ENCODE measurements at regions not wholly inside any gene's neighbourhood (a gene's known extent, or its start where the extent isn't known, plus 50 kb on each side); places are given as distances from the start of the nearest gene placed in this dataset.

DNA sequence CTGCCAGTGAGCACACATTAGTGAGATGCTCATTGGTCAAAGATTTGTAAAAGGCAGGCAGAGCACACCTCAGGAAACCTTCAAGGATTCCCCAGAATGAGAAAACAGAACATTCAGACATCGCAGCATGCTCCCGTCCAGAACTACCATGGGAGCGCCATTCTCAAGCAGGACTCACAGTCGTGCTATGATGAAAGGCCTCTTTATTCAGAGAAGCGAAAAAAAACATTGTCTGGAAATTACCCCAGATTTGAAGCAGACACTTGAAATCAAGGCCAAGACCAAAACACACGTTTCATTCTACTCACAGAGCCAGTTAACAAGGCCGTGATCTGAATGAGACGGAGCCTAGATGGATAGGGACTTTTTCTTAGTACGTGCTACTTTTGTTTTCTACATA, 961.8 kb upstream of the TENM3 start:
- H4K8ac ChIP-seq (ENCODE audit: low read depth in 2 of 2, low read length in 2 of 2), result no peak overlapping the region
- ChIA-PET CTCF (no interaction called here), POLR2A (ENCODE audit: unreplicated experiment) (no interaction called here)
- no TSS peak for BruUV-seq (replicated peaks)
- in situ Hi-C loops (cut with MboI; ENCODE audit: low sequenced_read_pairs), result no loop called here
- ATAC-seq (ENCODE audit: low read depth) (no peak), DNase-seq (no peak)
- no peak overlapping the region for H4K5ac ChIP-seq (ENCODE audit: low read depth, low read length)
- no peak overlapping the region for H3K23ac ChIP-seq (ENCODE audit: low read depth, low read length)
- no peak overlapping the region for H3K27ac ChIP-seq (ENCODE audit: insufficient read depth, low read length)
- H3K9me3 ChIP-seq (ENCODE audit: control insufficient read depth, insufficient read depth, low read length), result peaks cover 2% of the 10 kb centered on the region; the same call in 1 of the 2 replicates
- no peak overlapping the region for H3K14ac ChIP-seq (replicated peaks; ENCODE audit: low read depth, low read length)
- dilution Hi-C loops (cut with HindIII; ENCODE audit: low sequenced_read_pairs, unreplicated experiment), result no loop called here
- no peak for TF ChIP-seq RAD21 (IDR thresholded peaks at IDR 0.05; ENCODE audit: low read length)
- no peak for TF ChIP-seq FOS (IDR thresholded peaks at IDR 0.05; ENCODE audit: low read depth, low read length)
- TF ChIP-seq BHLHE40 (IDR thresholded peaks at IDR 0.05; ENCODE audit: low read depth, low read length), result no peak
- TF ChIP-seq CEBPB (IDR thresholded peaks at IDR 0.05; ENCODE audit: low read depth, low read length), result no peak
- no peak for TF ChIP-seq RCOR1 (IDR thresholded peaks at IDR 0.05; ENCODE audit: insufficient replicate concordance, low read length)
- TF ChIP-seq MAFK (IDR thresholded peaks at IDR 0.05; ENCODE audit: low read depth, low read length), result no peak
- TF ChIP-seq, protein P1, sequence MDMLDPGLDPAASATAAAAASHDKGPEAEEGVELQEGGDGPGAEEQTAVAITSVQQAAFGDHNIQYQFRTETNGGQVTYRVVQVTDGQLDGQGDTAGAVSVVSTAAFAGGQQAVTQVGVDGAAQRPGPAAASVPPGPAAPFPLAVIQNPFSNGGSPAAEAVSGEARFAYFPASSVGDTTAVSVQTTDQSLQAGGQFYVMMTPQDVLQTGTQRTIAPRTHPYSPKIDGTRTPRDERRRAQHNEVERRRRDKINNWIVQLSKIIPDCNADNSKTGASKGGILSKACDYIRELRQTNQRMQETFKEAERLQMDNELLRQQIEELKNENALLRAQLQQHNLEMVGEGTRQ (IDR thresholded peaks at IDR 0.05; ENCODE audit: low read depth, low read length), result no peak
- TF ChIP-seq CHD1 (IDR thresholded peaks at IDR 0.05; ENCODE audit: low read depth, low read length), result no peak
- TF ChIP-seq, protein P2, sequence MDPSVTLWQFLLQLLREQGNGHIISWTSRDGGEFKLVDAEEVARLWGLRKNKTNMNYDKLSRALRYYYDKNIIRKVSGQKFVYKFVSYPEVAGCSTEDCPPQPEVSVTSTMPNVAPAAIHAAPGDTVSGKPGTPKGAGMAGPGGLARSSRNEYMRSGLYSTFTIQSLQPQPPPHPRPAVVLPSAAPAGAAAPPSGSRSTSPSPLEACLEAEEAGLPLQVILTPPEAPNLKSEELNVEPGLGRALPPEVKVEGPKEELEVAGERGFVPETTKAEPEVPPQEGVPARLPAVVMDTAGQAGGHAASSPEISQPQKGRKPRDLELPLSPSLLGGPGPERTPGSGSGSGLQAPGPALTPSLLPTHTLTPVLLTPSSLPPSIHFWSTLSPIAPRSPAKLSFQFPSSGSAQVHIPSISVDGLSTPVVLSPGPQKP (IDR thresholded peaks at IDR 0.05; ENCODE audit: borderline replicate concordance, low read depth, low read length), result no peak
- TF ChIP-seq MXI1 (IDR thresholded peaks at IDR 0.05; ENCODE audit: borderline replicate concordance, low read depth, low read length), result no peak
- TF ChIP-seq POLR2A (IDR thresholded peaks at IDR 0.05; ENCODE audit: low read depth, low read length), result no peak
- no peak for TF ChIP-seq RFX5 (IDR thresholded peaks at IDR 0.05; ENCODE audit: low read depth, low read length)
- no peak for TF ChIP-seq NFE2L2 (IDR thresholded peaks at IDR 0.05; ENCODE audit: low read depth, low read length)
- no peaks in the 10 kb centered on the region for H3K27me3 ChIP-seq (ENCODE audit: control insufficient read depth, insufficient read depth, low read length)
- no peaks in the 10 kb centered on the region for H3K4me1 ChIP-seq (ENCODE audit: control insufficient read depth, insufficient read depth, low read length)
- H2BK15ac ChIP-seq (ENCODE audit: low read depth, low read length), result no peak overlapping the region
- H2AK5ac ChIP-seq (ENCODE audit: low read depth, low read length), result no peak overlapping the region
- intact Hi-C loops (cut with micrococcal nuclease), result no loop called here
- no peak overlapping the region for H3K9ac ChIP-seq (ENCODE audit: low read depth, low read length)
- H2BK5ac ChIP-seq (ENCODE audit: low read depth, low read length, poor library complexity, severe bottlenecking), result no peak overlapping the region
- H3K9me1 ChIP-seq (ENCODE audit: insufficient read depth, low read length), result no peaks in the 10 kb centered on the region
- H3K56ac ChIP-seq (ENCODE audit: extremely low read depth, insufficient read depth, low read length), result no peak overlapping the region
- no peak overlapping the region for H2BK120ac ChIP-seq (ENCODE audit: low read depth, low read length)
- no peaks in the 10 kb centered on the region for H3K79me1 ChIP-seq (ENCODE audit: low read depth in 1 of 2, low read length in 2 of 2)
- H3K4me2 ChIP-seq (ENCODE audit: low read depth, low read length), result no peak overlapping the region
- H2AK9ac ChIP-seq (replicated peaks; ENCODE audit: low read depth, low read length, poor library complexity), result no peak overlapping the region
- H2AFZ ChIP-seq (replicated peaks; ENCODE audit: low read length, poor library complexity), result no peak overlapping the region
- no peak overlapping the region for H4K91ac ChIP-seq (ENCODE audit: insufficient read depth, low read depth, low read length)
- H2BK20ac ChIP-seq (ENCODE audit: low read depth, low read length), result no peak overlapping the region
- H3K4ac ChIP-seq (ENCODE audit: low read depth, low read length), result no peak overlapping the region
- no peak overlapping the region for H3K4me3 ChIP-seq (ENCODE audit: insufficient read depth, low read depth, low read length)
- 100% methylated on average over 1 of the region's 9 CpGs; no CpG with 5 or more reads in 1 of the 2 experiments for WGBS, 2 experiments (ENCODE audit: extremely low coverage in 2 of 2, insufficient read length in 1 of 2)
- no peaks in the 10 kb centered on the region for H4K20me1 ChIP-seq (ENCODE audit: insufficient read depth, low read length)
- H3K36me3 ChIP-seq (ENCODE audit: control insufficient read depth, insufficient read depth, low read length), result no peaks in the 10 kb centered on the region
- H3K18ac ChIP-seq (ENCODE audit: low read depth, low read length), result no peak overlapping the region

Data from IMR-90 (cell line).